Lower leg skin (tissue), 4 donors: ENCODE measurements at regions not wholly inside any gene's neighbourhood (a gene's known extent, or its start where the extent isn't known, plus 50 kb on each side); places are given as distances from the start of the nearest gene placed in this dataset.
"Not testable (repeated sequence)": the region's sequence is repeated elsewhere in the genome, so short reads cannot be mapped to it uniquely, and the experiment has no call there.

Experiments
- DNase-seq, 2 donors: peaks; one replicate each; pipeline ENCODE4 v3.0.0-alpha.2; 2019; ENCODE audit warnings: low spot score in 2 of 2
- H3K4me3 ChIP-seq: fragments of 200-600 bp; sonication (generic); 2 replicates; pipeline ENCODE4 v1.5.1; 2017; ENCODE audit warnings: mild to moderate bottlenecking, low read depth; ENCODE audit not compliant: poor library complexity, severe bottlenecking
- CTCF ChIP-seq, 3 donors: fragments of 450-650 bp; IDR thresholded peaks; one replicate each; pipeline ENCODE4 v1.5.1; 2016; ENCODE audit warnings: antibody characterized with exemption in 3 of 3, mild to moderate bottlenecking in 3 of 3, moderate library complexity in 2 of 3
- POLR2A ChIP-seq, 2 donors: fragments of 450-650 bp; IDR thresholded peaks; one replicate each; pipeline ENCODE4 v1.6.1; 2016 to 2017; ENCODE audit warnings: antibody characterized with exemption in 2 of 2, mild to moderate bottlenecking in 1 of 2, moderate library complexity in 1 of 2
- WGBS, 2 donors: methylation state at CpG; one replicate each; pipeline ENCODE4 v1.1.5; 2018; 5-methylcytosine and 5-hydroxymethylcytosine counted together
- intact Hi-C: fragments of 100-400 bp; cut with DNase I; formaldehyde crosslinking; loops from one replicate; pipeline ENCODE4 v1.15.0; 2023; ENCODE audit warnings: low total_unique reads

- intact Hi-C loops = no loop called here
- DNase-seq = peak in 1 of 2 donors; percentile 26
- no peak overlapping the region for H3K4me3 ChIP-seq
- TF ChIP-seq CTCF (IDR thresholded peaks at IDR 0.05) (no peak), POLR2A (IDR thresholded peaks at IDR 0.05) (no peak)
- 49 to 50% methylated on average over 11 of the region's 11 CpGs for WGBS, 2 donors
Measured at GRCh38 chr12:75690296-75690955, 179.0 kb upstream of the KRR1 start.

GRCh38 chr12:75686233-75686632, 174.8 kb upstream of the KRR1 start:
- 48 to 86% methylated on average over 1 of the region's 1 CpG for WGBS, 2 donors
- not testable (repeated sequence) for DNase-seq

GRCh38 chr12:75685617-75686225, 174.3 kb upstream of the KRR1 start:
- no peak for TF ChIP-seq CTCF (IDR thresholded peaks at IDR 0.05)
- TF ChIP-seq POLR2A (IDR thresholded peaks at IDR 0.05) = no peak
- DNase-seq = no peak
- WGBS, 2 donors = 57 to 65% methylated on average over 2 of the region's 2 CpGs
- intact Hi-C loops = no loop called here
- no peak overlapping the region for H3K4me3 ChIP-seq

More at GRCh38 chr12:75686233-75686632, 174.8 kb upstream of the KRR1 start:
- intact Hi-C loops, H3K4me3 ChIP-seq: not testable (repeated sequence)

- intact Hi-C loops = no loop called here
- TF ChIP-seq POLR2A (IDR thresholded peaks at IDR 0.05) (no peak), CTCF (IDR thresholded peaks at IDR 0.05) (no peak)
- no peak for DNase-seq
- WGBS, 2 donors = 25 to 39% methylated on average over 5 of the region's 5 CpGs
- H3K4me3 ChIP-seq = no peak overlapping the region
Measured at GRCh38 chr12:75684678-75685616, 173.5 kb upstream of the KRR1 start.

- intact Hi-C loops, H3K4me3 ChIP-seq: not testable (repeated sequence)
Measured at GRCh38 chr12:75683995-75684586, 172.7 kb upstream of the KRR1 start.

GRCh38 chr12:75683220-75683619, 171.8 kb upstream of the KRR1 start:
- intact Hi-C loops = no loop called here
- no peak for DNase-seq
- TF ChIP-seq CTCF (IDR thresholded peaks at IDR 0.05) (no peak), POLR2A (IDR thresholded peaks at IDR 0.05) (no peak)
- no peak overlapping the region for H3K4me3 ChIP-seq
- 91 to 94% methylated on average over 2 of the region's 2 CpGs for WGBS, 2 donors

More at GRCh38 chr12:75683995-75684586, 172.7 kb upstream of the KRR1 start:
- 70 to 73% methylated on average over 4 of the region's 4 CpGs for WGBS, 2 donors
- not testable (repeated sequence) for DNase-seq
